Uterus (tissue), 2 donors: ENCODE measurements at regions not wholly inside any gene's neighbourhood (a gene's known extent, or its start where the extent isn't known, plus 50 kb on each side); places are given as distances from the start of the nearest gene placed in this dataset.

Experiments
- CTCF ChIP-seq, 4 experiments: fragments of 200-600 bp in 2 of 4; fragments of 450-650 bp in 2 of 4; sonication (generic) in 2 of 4; IDR thresholded peaks; one replicate each; pipeline ENCODE4 v1.5.1; 2016 to 2019; ENCODE audit warnings: antibody characterized with exemption in 4 of 4, mild to moderate bottlenecking in 2 of 4, moderate library complexity in 1 of 4
- POLR2A ChIP-seq, 2 donors: fragments of 450-650 bp; IDR thresholded peaks; one replicate each; pipeline ENCODE4 v1.6.1; 2016; ENCODE audit warnings: antibody characterized with exemption in 2 of 2, mild to moderate bottlenecking in 1 of 2, moderate library complexity in 1 of 2

GRCh38 chr5:118325931-118326330, 662.4 kb downstream of the DTWD2 start:
- TF ChIP-seq CTCF (IDR thresholded peaks at IDR 0.05) (no peak), POLR2A (IDR thresholded peaks at IDR 0.05) (no peak)
